ENCODE measurements at regions not wholly inside any gene's neighbourhood (a gene's known extent, or its start where the extent isn't known, plus 50 kb on each side); places are given as distances from the start of the nearest gene placed in this dataset.

DNA sequence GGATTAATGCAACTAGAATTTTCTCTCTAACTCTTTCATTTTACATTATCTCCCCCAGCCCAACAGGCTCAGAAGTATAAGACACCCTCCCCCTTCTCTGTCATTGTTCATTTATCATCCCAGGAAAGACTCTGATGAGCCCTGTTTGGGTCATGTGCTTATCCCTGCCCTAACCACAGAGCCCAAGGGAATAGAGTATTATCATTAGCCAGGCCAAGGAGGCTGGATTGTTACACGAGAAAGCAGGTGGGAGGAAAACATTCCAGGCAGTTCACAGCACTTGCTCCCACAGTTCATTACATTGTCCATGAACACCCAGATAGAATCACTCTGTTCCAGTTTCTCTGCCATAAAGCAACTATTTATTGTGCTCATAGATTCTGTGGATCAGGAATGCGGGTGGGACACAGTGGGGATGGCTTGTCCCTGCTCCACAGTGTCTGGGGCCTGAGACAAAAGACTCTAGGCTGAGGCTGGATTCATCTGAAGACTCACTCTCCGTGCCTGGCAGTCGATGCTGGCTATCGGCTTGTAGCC is 59.5 kb upstream of the TMEM215 start:
- Histone ChIP-seq H3K36me3 (ENCODE audit: control insufficient read depth in 2 of 2, extremely low read depth in 1 of 2, insufficient read depth in 2 of 2, low read length in 2 of 2) (no peaks in the 10 kb centered on the region), H3K4me1 (ENCODE audit: control insufficient read depth, extremely low read depth, insufficient read depth, low read length) (no peaks in the 10 kb centered on the region), H3K9me1 (replicated peaks; ENCODE audit: control insufficient read depth, extremely low read depth, insufficient read depth, low read length) (no peaks in the 10 kb centered on the region), H3K4me3 (replicated peaks in 1 of 3; ENCODE audit: insufficient read depth in 1 of 3, low read depth in 1 of 3, low read length in 3 of 3) (no peak overlapping the region), H3K79me2 (ENCODE audit: control insufficient read depth, insufficient read depth, low read length) (no peaks in the 10 kb centered on the region), H4K20me1 (replicated peaks; ENCODE audit: control insufficient read depth, extremely low read depth, insufficient read depth, low read length) (no peaks in the 10 kb centered on the region), H3K9ac (replicated peaks; ENCODE audit: extremely low read depth, insufficient read depth, low read length) (no peak overlapping the region), H3K27me3 (ENCODE audit: control insufficient read depth in 2 of 2, insufficient read depth in 2 of 2, low read length in 2 of 2) (no peaks in the 10 kb centered on the region), H3K4me2 (ENCODE audit: insufficient read depth, low read length) (no peak overlapping the region), H3K27ac (ENCODE audit: insufficient read depth, low read depth, low read length) (no peak overlapping the region), H2AFZ (ENCODE audit: low read depth, low read length) (no peak overlapping the region), H3K9me3 (replicated peaks; ENCODE audit: control insufficient read depth, insufficient read depth, low read length) (no peaks in the 10 kb centered on the region)
- CTCF ChIA-PET = no interaction called here
- TF ChIP-seq EZH2 (IDR thresholded peaks at IDR 0.05; ENCODE audit: borderline replicate concordance, low read depth, low read length, severe bottlenecking) = no peak
- TF ChIP-seq GATA2 (IDR thresholded peaks at IDR 0.05; ENCODE audit: insufficient read depth, insufficient read length, low read depth, low read length) = no peak
- no peak for TF ChIP-seq FOS (IDR thresholded peaks at IDR 0.05; ENCODE audit: borderline replicate concordance, insufficient read depth, low read length)
- TF ChIP-seq POLR2AphosphoS5 (IDR thresholded peaks at IDR 0.05; ENCODE audit: insufficient read depth, low read depth, low read length) = no peak
- TF ChIP-seq, protein P1, sequence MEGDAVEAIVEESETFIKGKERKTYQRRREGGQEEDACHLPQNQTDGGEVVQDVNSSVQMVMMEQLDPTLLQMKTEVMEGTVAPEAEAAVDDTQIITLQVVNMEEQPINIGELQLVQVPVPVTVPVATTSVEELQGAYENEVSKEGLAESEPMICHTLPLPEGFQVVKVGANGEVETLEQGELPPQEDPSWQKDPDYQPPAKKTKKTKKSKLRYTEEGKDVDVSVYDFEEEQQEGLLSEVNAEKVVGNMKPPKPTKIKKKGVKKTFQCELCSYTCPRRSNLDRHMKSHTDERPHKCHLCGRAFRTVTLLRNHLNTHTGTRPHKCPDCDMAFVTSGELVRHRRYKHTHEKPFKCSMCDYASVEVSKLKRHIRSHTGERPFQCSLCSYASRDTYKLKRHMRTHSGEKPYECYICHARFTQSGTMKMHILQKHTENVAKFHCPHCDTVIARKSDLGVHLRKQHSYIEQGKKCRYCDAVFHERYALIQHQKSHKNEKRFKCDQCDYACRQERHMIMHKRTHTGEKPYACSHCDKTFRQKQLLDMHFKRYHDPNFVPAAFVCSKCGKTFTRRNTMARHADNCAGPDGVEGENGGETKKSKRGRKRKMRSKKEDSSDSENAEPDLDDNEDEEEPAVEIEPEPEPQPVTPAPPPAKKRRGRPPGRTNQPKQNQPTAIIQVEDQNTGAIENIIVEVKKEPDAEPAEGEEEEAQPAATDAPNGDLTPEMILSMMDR (IDR thresholded peaks at IDR 0.05; ENCODE audit: extremely low read depth in 1 of 2, insufficient read depth in 1 of 2, low read depth in 1 of 2, low read length in 2 of 2) = no peak
- no peak for TF ChIP-seq JUN (IDR thresholded peaks at IDR 0.05; ENCODE audit: borderline replicate concordance, insufficient read depth, insufficient read length, low read depth)
- TF ChIP-seq, protein P2, sequence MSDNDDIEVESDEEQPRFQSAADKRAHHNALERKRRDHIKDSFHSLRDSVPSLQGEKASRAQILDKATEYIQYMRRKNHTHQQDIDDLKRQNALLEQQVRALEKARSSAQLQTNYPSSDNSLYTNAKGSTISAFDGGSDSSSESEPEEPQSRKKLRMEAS (IDR thresholded peaks at IDR 0.05; ENCODE audit: insufficient read depth, insufficient read length) = no peak
- no peak for TF ChIP-seq MYC (IDR thresholded peaks at IDR 0.05; ENCODE audit: low read depth, low read length)
- no peak for TF ChIP-seq POLR2A (IDR thresholded peaks at IDR 0.05; ENCODE audit: low read depth, low read length)
- POLR2A ChIA-PET = no interaction called here
- intact Hi-C loops (cut with micrococcal nuclease) = no loop called here
- FAIRE-seq = no peak
- DNase-seq (ENCODE audit: low read depth, low spot score) = no peak
- no TSS peak for BruUV-seq (replicated peaks)
- dilution Hi-C loops (cut with MboI; ENCODE audit: extremely low pct_ligation_motif_present, low sequenced_read_pairs) = no loop called here
